Endothelial cell of umbilical vein (primary cell): ENCODE measurements at regions not wholly inside any gene's neighbourhood (a gene's known extent, or its start where the extent isn't known, plus 50 kb on each side); places are given as distances from the start of the nearest gene placed in this dataset.

Experiments used
- BruUV-seq: library from RNA; stranded (reverse); fragments of 400-500 nt; replicated peaks from 2 replicates; lab custom pipeline; 2021; lab: Mats Ljungman, UMichigan
- CTCF ChIA-PET: fragments of 300-600, 350-600 bp; sonication (Branson Sonifier 250); formaldehyde crosslinking; loops from one replicate; lab custom pipeline; 2021; ENCODE audit warnings: antibody characterized with exemption, inconsistent platforms; lab: Charles Lee
- POLR2A ChIA-PET: fragments of 300-600, 350-600 bp; sonication (Branson Sonifier 250); formaldehyde crosslinking; loops from one replicate; lab custom pipeline; 2021; ENCODE audit warnings: antibody characterized with exemption, inconsistent platforms; lab: Charles Lee
- DNase-seq: peaks from one replicate; pipeline ENCODE4 v3.0.0-alpha.2; 2011; ENCODE audit warnings: low read depth, low spot score
- FAIRE-seq: peaks from 2 replicates; lab custom pipeline; 2011; peaks lifted over from hg19 to GRCh38; lab: Jason Lieb, UNC
- H2AFZ ChIP-seq: 2 replicates; pipeline ENCODE4 v1.6.0; 2012; ENCODE audit warnings: low read depth, low read length, control low read depth, inconsistent platforms
- H3K27ac ChIP-seq: 2 replicates; pipeline ENCODE4 v1.5.1; 2011; ENCODE audit warnings: low read depth, mild to moderate bottlenecking, control low read depth, low read length, moderate library complexity; ENCODE audit not compliant: insufficient read depth
- H3K27me3 ChIP-seq, 2 experiments: 2 replicates each; pipeline versions ENCODE4 v1.6.0 to v1.6.1; 2011; ENCODE audit warnings: low read length in 2 of 2, mixed read lengths in 1 of 2; ENCODE audit not compliant: control insufficient read depth in 2 of 2, insufficient read depth in 2 of 2
- H3K36me3 ChIP-seq, 2 experiments: 2 replicates in 1 of 2; 3 replicates in 1 of 2; pipeline ENCODE4 v1.5.1; 2011; ENCODE audit warnings: low read length in 2 of 2, mild to moderate bottlenecking in 1 of 2, moderate library complexity in 1 of 2; ENCODE audit not compliant: control insufficient read depth in 2 of 2, insufficient read depth in 2 of 2; ENCODE audit errors: extremely low read depth in 1 of 2
- H3K4me1 ChIP-seq: 3 replicates; pipeline ENCODE4 v1.5.1; 2011; ENCODE audit warnings: mild to moderate bottlenecking, low read length; ENCODE audit not compliant: control insufficient read depth, insufficient read depth; ENCODE audit errors: extremely low read depth
- H3K4me2 ChIP-seq: 2 replicates; pipeline ENCODE4 v1.6.1; 2011; ENCODE audit warnings: low read length, control low read depth, mixed read lengths; ENCODE audit not compliant: insufficient read depth
- H3K4me3 ChIP-seq, 3 experiments: fragments of 200-600 bp in 1 of 3; sonication (generic), shearing (Covaris generic) in 1 of 3; replicated peaks in 1 of 3; 2 replicates each; pipeline ENCODE4 v1.5.1; 2011 to 2016; ENCODE audit warnings: control low read depth in 3 of 3, low read length in 3 of 3, mild to moderate bottlenecking in 2 of 3, inconsistent platforms in 1 of 3, low read depth in 1 of 3, moderate library complexity in 1 of 3; ENCODE audit not compliant: insufficient read depth in 1 of 3
- H3K79me2 ChIP-seq: 2 replicates; pipeline ENCODE4 v1.6.0; 2012; ENCODE audit warnings: low read length, inconsistent platforms; ENCODE audit not compliant: control insufficient read depth, insufficient read depth
- H3K9ac ChIP-seq: replicated peaks from 2 replicates; pipeline ENCODE3; 2011; ENCODE audit warnings: low read length, control low read depth; ENCODE audit not compliant: insufficient read depth; ENCODE audit errors: extremely low read depth
- H3K9me1 ChIP-seq: replicated peaks from 3 replicates; pipeline ENCODE4 v1.6.0; 2011; ENCODE audit warnings: mild to moderate bottlenecking, low read length; ENCODE audit not compliant: control insufficient read depth, insufficient read depth; ENCODE audit errors: extremely low read depth
- H3K9me3 ChIP-seq: replicated peaks from 2 replicates; pipeline ENCODE4 v1.5.1; 2012; ENCODE audit warnings: low read length, inconsistent platforms; ENCODE audit not compliant: control insufficient read depth, insufficient read depth
- H4K20me1 ChIP-seq: replicated peaks from 2 replicates; pipeline ENCODE3; 2011; ENCODE audit warnings: mild to moderate bottlenecking, low read length; ENCODE audit not compliant: control insufficient read depth, insufficient read depth; ENCODE audit errors: extremely low read depth
- EZH2 ChIP-seq: IDR thresholded peaks from 2 replicates; pipeline ENCODE4 v1.6.1; 2012; ENCODE audit warnings: borderline replicate concordance, low read depth, mild to moderate bottlenecking, moderate library complexity, low read length, inconsistent platforms; ENCODE audit not compliant: severe bottlenecking
- FOS ChIP-seq: IDR thresholded peaks from 2 replicates; pipeline ENCODE4 v1.6.1; 2011; ENCODE audit warnings: mild to moderate bottlenecking, low read length, moderate library complexity, borderline replicate concordance; ENCODE audit not compliant: insufficient read depth
- GATA2 ChIP-seq: IDR thresholded peaks from 2 replicates; pipeline ENCODE4 v1.7.0; 2011; ENCODE audit warnings: low read depth, mild to moderate bottlenecking, moderate library complexity, mixed read lengths, low read length; ENCODE audit not compliant: insufficient read length, insufficient read depth
- JUN ChIP-seq: IDR thresholded peaks from 2 replicates; pipeline ENCODE4 v1.6.1; 2011; ENCODE audit warnings: borderline replicate concordance, low read depth; ENCODE audit not compliant: insufficient read length, insufficient read depth
- MYC ChIP-seq: IDR thresholded peaks from one replicate; pipeline ENCODE4 v1.6.1; 2011; ENCODE audit warnings: mild to moderate bottlenecking, low read depth, low read length
- POLR2A ChIP-seq: IDR thresholded peaks from 2 replicates; pipeline ENCODE4 v1.6.1; 2012; ENCODE audit warnings: low read depth, mild to moderate bottlenecking, control low read depth, low read length
- POLR2AphosphoS5 ChIP-seq: IDR thresholded peaks from 2 replicates; pipeline ENCODE4 v1.6.1; 2012; ENCODE audit warnings: low read depth, mild to moderate bottlenecking, control low read depth, low read length, moderate library complexity; ENCODE audit not compliant: insufficient read depth
- dilution Hi-C: fragments of 300-500 bp; cut with MboI; formaldehyde crosslinking; loops from one replicate; pipeline ENCODE4 v1.15.0; 2019; ENCODE audit warnings: low sequenced_read_pairs; ENCODE audit not compliant: extremely low pct_ligation_motif_present
- intact Hi-C: fragments of 100-400 bp; cut with micrococcal nuclease; formaldehyde crosslinking; loops from one replicate; pipeline ENCODE4 v1.10.0; 2022
- TF ChIP-seq, protein P1 (sequence below): IDR thresholded peaks from 2 replicates; pipeline ENCODE4 v1.6.1; 2011; ENCODE audit not compliant: insufficient read depth, insufficient read length
- TF ChIP-seq, protein P2 (sequence below), 2 donors: IDR thresholded peaks; 1 replicate in 1 of 2; 2 replicates in 1 of 2; pipeline ENCODE4 v1.5.1; 2011; ENCODE audit warnings: low read length in 2 of 2, mild to moderate bottlenecking in 2 of 2, moderate library complexity in 2 of 2, control low read depth in 1 of 2, inconsistent platforms in 1 of 2, low read depth in 1 of 2; ENCODE audit not compliant: insufficient read depth in 1 of 2; ENCODE audit errors: extremely low read depth in 1 of 2

DNA sequence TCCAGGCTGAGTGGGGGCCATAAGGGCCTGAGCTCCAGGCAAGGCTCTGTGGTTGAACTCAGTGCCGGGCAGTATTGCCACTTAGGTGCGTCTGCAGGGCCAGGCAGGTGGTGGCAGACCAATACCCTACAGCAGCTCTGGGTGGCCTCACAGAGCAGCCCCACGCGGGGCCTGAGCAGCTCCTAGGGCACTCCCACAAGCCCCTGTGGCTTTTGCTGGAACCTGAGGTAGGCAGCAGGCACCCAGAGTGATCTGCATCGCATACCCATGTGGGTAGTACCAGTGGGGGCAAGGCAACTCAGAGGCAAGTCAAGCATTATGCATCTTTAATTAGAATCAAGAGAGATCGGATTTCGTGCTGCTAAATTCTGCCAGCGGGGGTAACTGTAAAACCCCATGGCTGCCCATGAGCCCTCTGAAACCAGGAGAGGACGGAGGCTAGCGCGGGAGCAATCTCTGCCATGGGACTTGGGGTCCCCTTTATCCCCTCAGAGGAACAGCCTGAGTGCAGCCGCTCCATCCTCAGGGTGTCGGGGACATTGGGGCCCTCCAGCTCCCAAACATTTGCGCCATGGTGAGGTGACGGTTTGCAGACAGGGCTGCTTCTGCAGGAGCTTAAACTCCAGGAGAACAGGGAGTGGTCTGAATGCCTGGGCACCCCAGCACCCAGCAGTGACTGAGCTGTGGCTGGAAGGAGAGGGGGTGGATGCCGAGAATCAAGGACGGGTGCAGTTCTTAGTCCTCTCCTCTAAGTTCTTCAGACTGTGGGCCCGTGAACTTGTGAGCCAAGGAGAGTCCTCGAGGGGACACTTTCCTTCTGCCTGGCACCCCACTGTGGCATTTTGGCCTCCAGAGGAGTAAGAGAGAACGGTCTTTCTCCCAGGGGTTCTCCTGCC lies 62.4 kb upstream of the PCSK6 start:
- CTCF ChIA-PET, result interaction anchor here (1.1 kb wide), 1 partner anchor 16 kb away, joined by 3 read pairs; no protein-coding TSS in a partner anchor
- POLR2A ChIA-PET, result no interaction called here

More for the DNA sequence above, 62.4 kb upstream of the PCSK6 start:
- H3K36me3 ChIP-seq, result no peaks in the 10 kb centered on the region
- intact Hi-C loops, result no loop called here
- FAIRE-seq (no peak), DNase-seq (no peak)
- no peak overlapping the region for H3K27ac ChIP-seq
- no peaks in the 10 kb centered on the region for H3K9me1 ChIP-seq
- dilution Hi-C loops, result no loop called here
- TF ChIP-seq, protein P1, sequence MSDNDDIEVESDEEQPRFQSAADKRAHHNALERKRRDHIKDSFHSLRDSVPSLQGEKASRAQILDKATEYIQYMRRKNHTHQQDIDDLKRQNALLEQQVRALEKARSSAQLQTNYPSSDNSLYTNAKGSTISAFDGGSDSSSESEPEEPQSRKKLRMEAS, result no peak
- TF ChIP-seq EZH2, result no peak
- TF ChIP-seq GATA2, result no peak
- no peak for TF ChIP-seq MYC
- TF ChIP-seq JUN, result no peak
- no peak for TF ChIP-seq POLR2AphosphoS5
- TF ChIP-seq, protein P2, sequence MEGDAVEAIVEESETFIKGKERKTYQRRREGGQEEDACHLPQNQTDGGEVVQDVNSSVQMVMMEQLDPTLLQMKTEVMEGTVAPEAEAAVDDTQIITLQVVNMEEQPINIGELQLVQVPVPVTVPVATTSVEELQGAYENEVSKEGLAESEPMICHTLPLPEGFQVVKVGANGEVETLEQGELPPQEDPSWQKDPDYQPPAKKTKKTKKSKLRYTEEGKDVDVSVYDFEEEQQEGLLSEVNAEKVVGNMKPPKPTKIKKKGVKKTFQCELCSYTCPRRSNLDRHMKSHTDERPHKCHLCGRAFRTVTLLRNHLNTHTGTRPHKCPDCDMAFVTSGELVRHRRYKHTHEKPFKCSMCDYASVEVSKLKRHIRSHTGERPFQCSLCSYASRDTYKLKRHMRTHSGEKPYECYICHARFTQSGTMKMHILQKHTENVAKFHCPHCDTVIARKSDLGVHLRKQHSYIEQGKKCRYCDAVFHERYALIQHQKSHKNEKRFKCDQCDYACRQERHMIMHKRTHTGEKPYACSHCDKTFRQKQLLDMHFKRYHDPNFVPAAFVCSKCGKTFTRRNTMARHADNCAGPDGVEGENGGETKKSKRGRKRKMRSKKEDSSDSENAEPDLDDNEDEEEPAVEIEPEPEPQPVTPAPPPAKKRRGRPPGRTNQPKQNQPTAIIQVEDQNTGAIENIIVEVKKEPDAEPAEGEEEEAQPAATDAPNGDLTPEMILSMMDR (IDR thresholded peaks at IDR 0.05; ENCODE audit: extremely low read depth in 1 of 2, insufficient read depth in 1 of 2, low read depth in 1 of 2, low read length in 2 of 2), result no peak
- no peak for TF ChIP-seq POLR2A
- no peak for TF ChIP-seq FOS
- no peaks in the 10 kb centered on the region for H3K9me3 ChIP-seq
- no peak overlapping the region for H2AFZ ChIP-seq
- H3K4me1 ChIP-seq, result no peaks in the 10 kb centered on the region
- H3K27me3 ChIP-seq, result peaks cover 2 to 3% of the 10 kb centered on the region in 2 experiments
- no peak overlapping the region for H3K4me2 ChIP-seq
- no peaks in the 10 kb centered on the region for H3K79me2 ChIP-seq
- no peak overlapping the region for H3K4me3 ChIP-seq
- H4K20me1 ChIP-seq, result no peaks in the 10 kb centered on the region
- no peak overlapping the region for H3K9ac ChIP-seq
- BruUV-seq, result no TSS peak
